ENCODE measurements at regions not wholly inside any gene's neighbourhood (a gene's known extent, or its start where the extent isn't known, plus 50 kb on each side); places are given as distances from the start of the nearest gene placed in this dataset.

DNA sequence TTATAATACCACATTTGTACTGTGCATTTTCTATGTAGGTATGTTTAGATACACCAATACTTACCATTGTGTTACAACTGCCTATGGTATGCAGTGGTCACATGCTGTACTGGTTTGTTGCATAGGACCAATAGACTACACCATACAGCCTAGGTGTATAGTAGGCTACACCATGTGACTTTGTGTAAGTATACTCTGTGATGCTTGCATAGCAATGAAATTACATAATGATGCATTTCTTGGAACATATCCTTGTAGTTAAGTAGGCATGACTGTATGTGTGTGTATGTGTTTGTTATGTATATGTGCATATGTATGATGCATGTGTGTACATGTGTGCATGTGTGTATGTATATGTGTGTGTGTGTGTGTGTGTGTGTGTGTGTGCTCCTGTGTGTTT is 157.6 kb downstream of the TDRD15 start:
- Histone ChIP-seq H2AFZ (replicated peaks; ENCODE audit: low read length, poor library complexity) (no peak overlapping the region), H3K23ac (ENCODE audit: low read depth, low read length) (no peak overlapping the region), H3K27me3 (ENCODE audit: control insufficient read depth, insufficient read depth, low read length) (no peaks in the 10 kb centered on the region), H3K56ac (ENCODE audit: extremely low read depth, insufficient read depth, low read length) (no peak overlapping the region), H3K18ac (ENCODE audit: low read depth, low read length) (no peak overlapping the region), H3K9me3 (ENCODE audit: control insufficient read depth, insufficient read depth, low read length) (no peaks in the 10 kb centered on the region; the same call in 1 of the 2 replicates), H3K79me1 (ENCODE audit: low read depth in 1 of 2, low read length in 2 of 2) (no peaks in the 10 kb centered on the region), H3K27ac (ENCODE audit: insufficient read depth, low read length) (no peak overlapping the region), H3K4me1 (ENCODE audit: control insufficient read depth, insufficient read depth, low read length) (no peaks in the 10 kb centered on the region), H2AK5ac (ENCODE audit: low read depth, low read length) (no peak overlapping the region), H2BK20ac (ENCODE audit: low read depth, low read length) (no peak overlapping the region), H3K4me3 (ENCODE audit: insufficient read depth, low read depth, low read length) (no peak overlapping the region), H3K4me2 (ENCODE audit: low read depth, low read length) (no peak overlapping the region), H2BK5ac (ENCODE audit: low read depth, low read length, poor library complexity, severe bottlenecking) (no peak overlapping the region), H4K5ac (ENCODE audit: low read depth, low read length) (no peak overlapping the region), H4K20me1 (ENCODE audit: insufficient read depth, low read length) (no peaks in the 10 kb centered on the region), H3K9me1 (ENCODE audit: insufficient read depth, low read length) (no peaks in the 10 kb centered on the region), H2BK120ac (ENCODE audit: low read depth, low read length) (no peak overlapping the region), H2AK9ac (replicated peaks; ENCODE audit: low read depth, low read length, poor library complexity) (no peak overlapping the region), H3K4ac (ENCODE audit: low read depth, low read length) (no peak overlapping the region), H3K9ac (ENCODE audit: low read depth, low read length) (no peak overlapping the region), H2BK15ac (ENCODE audit: low read depth, low read length) (no peak overlapping the region), H4K8ac (ENCODE audit: low read depth in 2 of 2, low read length in 2 of 2) (no peak overlapping the region), H3K36me3 (ENCODE audit: control insufficient read depth, insufficient read depth, low read length) (no peaks in the 10 kb centered on the region), H4K91ac (ENCODE audit: insufficient read depth, low read depth, low read length) (no peak overlapping the region), H3K14ac (replicated peaks; ENCODE audit: low read depth, low read length) (no peak overlapping the region)
- ATAC-seq (ENCODE audit: low read depth) (no peak), DNase-seq (no peak)
- intact Hi-C loops (cut with micrococcal nuclease) (no loop called here), dilution Hi-C loops (cut with HindIII; ENCODE audit: low sequenced_read_pairs, unreplicated experiment) (no loop called here), in situ Hi-C loops (cut with MboI; ENCODE audit: low sequenced_read_pairs) (no loop called here)
- TF ChIP-seq FOS (IDR thresholded peaks at IDR 0.05; ENCODE audit: low read depth, low read length) (no peak), CEBPB (IDR thresholded peaks at IDR 0.05; ENCODE audit: low read depth, low read length) (no peak), MAZ (IDR thresholded peaks at IDR 0.05; ENCODE audit: borderline replicate concordance, low read depth, low read length) (no peak), MAFK (IDR thresholded peaks at IDR 0.05; ENCODE audit: low read depth, low read length) (no peak), NFE2L2 (IDR thresholded peaks at IDR 0.05; ENCODE audit: low read depth, low read length) (no peak), SMC3 (IDR thresholded peaks at IDR 0.05; ENCODE audit: low read depth, low read length) (no peak), MXI1 (IDR thresholded peaks at IDR 0.05; ENCODE audit: borderline replicate concordance, low read depth, low read length) (no peak), BHLHE40 (IDR thresholded peaks at IDR 0.05; ENCODE audit: low read depth, low read length) (no peak), ELK1 (IDR thresholded peaks at IDR 0.05; ENCODE audit: borderline replicate concordance, low read depth, low read length) (no peak), RFX5 (IDR thresholded peaks at IDR 0.05; ENCODE audit: low read depth, low read length) (no peak), RAD21 (IDR thresholded peaks at IDR 0.05; ENCODE audit: low read length) (no peak), RCOR1 (IDR thresholded peaks at IDR 0.05; ENCODE audit: insufficient replicate concordance, low read length) (no peak), POLR2A (IDR thresholded peaks at IDR 0.05; ENCODE audit: low read depth, low read length) (no peak), CHD1 (IDR thresholded peaks at IDR 0.05; ENCODE audit: low read depth, low read length) (no peak)
- TF ChIP-seq, protein P1, sequence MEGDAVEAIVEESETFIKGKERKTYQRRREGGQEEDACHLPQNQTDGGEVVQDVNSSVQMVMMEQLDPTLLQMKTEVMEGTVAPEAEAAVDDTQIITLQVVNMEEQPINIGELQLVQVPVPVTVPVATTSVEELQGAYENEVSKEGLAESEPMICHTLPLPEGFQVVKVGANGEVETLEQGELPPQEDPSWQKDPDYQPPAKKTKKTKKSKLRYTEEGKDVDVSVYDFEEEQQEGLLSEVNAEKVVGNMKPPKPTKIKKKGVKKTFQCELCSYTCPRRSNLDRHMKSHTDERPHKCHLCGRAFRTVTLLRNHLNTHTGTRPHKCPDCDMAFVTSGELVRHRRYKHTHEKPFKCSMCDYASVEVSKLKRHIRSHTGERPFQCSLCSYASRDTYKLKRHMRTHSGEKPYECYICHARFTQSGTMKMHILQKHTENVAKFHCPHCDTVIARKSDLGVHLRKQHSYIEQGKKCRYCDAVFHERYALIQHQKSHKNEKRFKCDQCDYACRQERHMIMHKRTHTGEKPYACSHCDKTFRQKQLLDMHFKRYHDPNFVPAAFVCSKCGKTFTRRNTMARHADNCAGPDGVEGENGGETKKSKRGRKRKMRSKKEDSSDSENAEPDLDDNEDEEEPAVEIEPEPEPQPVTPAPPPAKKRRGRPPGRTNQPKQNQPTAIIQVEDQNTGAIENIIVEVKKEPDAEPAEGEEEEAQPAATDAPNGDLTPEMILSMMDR (conservative IDR thresholded peaks at IDR 0.05; ENCODE audit: low read depth, low read length), result no peak
- TF ChIP-seq, protein P2, sequence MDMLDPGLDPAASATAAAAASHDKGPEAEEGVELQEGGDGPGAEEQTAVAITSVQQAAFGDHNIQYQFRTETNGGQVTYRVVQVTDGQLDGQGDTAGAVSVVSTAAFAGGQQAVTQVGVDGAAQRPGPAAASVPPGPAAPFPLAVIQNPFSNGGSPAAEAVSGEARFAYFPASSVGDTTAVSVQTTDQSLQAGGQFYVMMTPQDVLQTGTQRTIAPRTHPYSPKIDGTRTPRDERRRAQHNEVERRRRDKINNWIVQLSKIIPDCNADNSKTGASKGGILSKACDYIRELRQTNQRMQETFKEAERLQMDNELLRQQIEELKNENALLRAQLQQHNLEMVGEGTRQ (IDR thresholded peaks at IDR 0.05; ENCODE audit: low read depth, low read length), result no peak
- ChIA-PET CTCF (no interaction called here), POLR2A (ENCODE audit: unreplicated experiment) (no interaction called here)
- no TSS peak for BruUV-seq (replicated peaks)

Data from IMR-90 (cell line).